ENCODE measurements at regions not wholly inside any gene's neighbourhood (a gene's known extent, or its start where the extent isn't known, plus 50 kb on each side); places are given as distances from the start of the nearest gene placed in this dataset.

DNA sequence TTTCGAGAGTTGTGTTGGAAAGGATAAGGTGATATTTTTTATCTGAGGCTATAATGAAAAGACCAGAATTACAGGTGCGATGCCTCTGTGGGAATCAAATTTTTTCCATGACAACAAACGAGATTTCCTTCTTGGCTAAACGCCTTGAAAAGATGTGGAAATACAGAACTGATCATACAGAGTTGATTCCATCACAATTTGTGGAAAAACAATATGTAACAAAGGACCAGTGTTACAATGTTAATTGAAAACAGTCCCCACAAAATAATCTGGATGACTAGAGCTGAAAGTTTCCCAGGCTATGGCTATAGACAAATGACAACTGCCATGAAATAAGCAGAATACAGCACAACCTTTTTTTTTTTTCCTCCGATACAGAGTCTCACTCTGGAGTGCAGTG, 628.9 kb downstream of the DIAPH3 start:
- no peak overlapping the region for H3K27ac Mint-ChIP-seq (ENCODE audit: unreplicated experiment)
- H3K4me1 Mint-ChIP-seq (ENCODE audit: low read depth) = peaks cover 37% of the 10 kb centered on the region
- H3K9me3 Mint-ChIP-seq (ENCODE audit: low read depth) = no peaks in the 10 kb centered on the region
- TF ChIP-seq, protein P1, sequence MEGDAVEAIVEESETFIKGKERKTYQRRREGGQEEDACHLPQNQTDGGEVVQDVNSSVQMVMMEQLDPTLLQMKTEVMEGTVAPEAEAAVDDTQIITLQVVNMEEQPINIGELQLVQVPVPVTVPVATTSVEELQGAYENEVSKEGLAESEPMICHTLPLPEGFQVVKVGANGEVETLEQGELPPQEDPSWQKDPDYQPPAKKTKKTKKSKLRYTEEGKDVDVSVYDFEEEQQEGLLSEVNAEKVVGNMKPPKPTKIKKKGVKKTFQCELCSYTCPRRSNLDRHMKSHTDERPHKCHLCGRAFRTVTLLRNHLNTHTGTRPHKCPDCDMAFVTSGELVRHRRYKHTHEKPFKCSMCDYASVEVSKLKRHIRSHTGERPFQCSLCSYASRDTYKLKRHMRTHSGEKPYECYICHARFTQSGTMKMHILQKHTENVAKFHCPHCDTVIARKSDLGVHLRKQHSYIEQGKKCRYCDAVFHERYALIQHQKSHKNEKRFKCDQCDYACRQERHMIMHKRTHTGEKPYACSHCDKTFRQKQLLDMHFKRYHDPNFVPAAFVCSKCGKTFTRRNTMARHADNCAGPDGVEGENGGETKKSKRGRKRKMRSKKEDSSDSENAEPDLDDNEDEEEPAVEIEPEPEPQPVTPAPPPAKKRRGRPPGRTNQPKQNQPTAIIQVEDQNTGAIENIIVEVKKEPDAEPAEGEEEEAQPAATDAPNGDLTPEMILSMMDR (IDR thresholded peaks at IDR 0.05) = no peak
- no peaks in the 10 kb centered on the region for H3K27me3 Mint-ChIP-seq (ENCODE audit: low read depth)
- DNase-seq (ENCODE audit: low spot score) = no peak
- H3K4me3 Mint-ChIP-seq (ENCODE audit: unreplicated experiment) = no peak overlapping the region
- no peaks in the 10 kb centered on the region for H3K36me3 Mint-ChIP-seq (ENCODE audit: low read depth)

GRCh38 chr13:59537500-59537899, 626.2 kb downstream of the DIAPH3 start:
- Mint-ChIP-seq H3K4me3 (ENCODE audit: unreplicated experiment) (no peak overlapping the region), H3K27ac (ENCODE audit: unreplicated experiment) (no peak overlapping the region), H3K9me3 (ENCODE audit: low read depth) (no peaks in the 10 kb centered on the region), H3K27me3 (ENCODE audit: low read depth) (no peaks in the 10 kb centered on the region), H3K4me1 (ENCODE audit: low read depth) (peaks cover 21% of the 10 kb centered on the region), H3K36me3 (ENCODE audit: low read depth) (no peaks in the 10 kb centered on the region)
- TF ChIP-seq, protein P1 (IDR thresholded peaks at IDR 0.05) = no peak
- no peak for DNase-seq (ENCODE audit: low spot score)

DNA sequence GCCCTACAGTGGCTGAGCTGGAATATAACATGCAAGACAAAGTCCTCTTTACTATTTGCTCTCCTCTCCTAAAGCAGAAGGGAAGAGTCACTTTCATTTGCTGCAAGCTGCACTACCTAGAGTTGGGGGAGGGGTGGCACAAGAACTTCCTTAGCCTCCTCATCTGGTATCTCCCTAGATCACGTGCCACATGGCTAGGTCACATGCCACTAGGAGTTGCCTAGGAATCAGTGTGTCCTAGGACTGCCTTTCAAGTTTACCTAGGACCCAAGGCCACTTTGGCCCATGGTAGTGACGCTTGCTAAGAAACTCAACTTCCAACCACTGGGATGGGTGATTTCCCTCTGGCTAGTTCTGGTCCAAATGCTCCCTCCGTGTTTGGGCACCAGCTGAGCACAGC, 625.2 kb downstream of the DIAPH3 start:
- no peak overlapping the region for H3K4me3 Mint-ChIP-seq (ENCODE audit: unreplicated experiment)
- TF ChIP-seq, protein P1 (IDR thresholded peaks at IDR 0.05) = no peak
- peaks cover 11% of the 10 kb centered on the region for H3K4me1 Mint-ChIP-seq (ENCODE audit: low read depth)
- DNase-seq (ENCODE audit: low spot score) = no peak
- no peaks in the 10 kb centered on the region for H3K36me3 Mint-ChIP-seq (ENCODE audit: low read depth)
- no peaks in the 10 kb centered on the region for H3K9me3 Mint-ChIP-seq (ENCODE audit: low read depth)
- no peaks in the 10 kb centered on the region for H3K27me3 Mint-ChIP-seq (ENCODE audit: low read depth)
- no peak overlapping the region for H3K27ac Mint-ChIP-seq (ENCODE audit: unreplicated experiment)

- H3K27me3 Mint-ChIP-seq (ENCODE audit: low read depth) = no peaks in the 10 kb centered on the region
- DNase-seq (ENCODE audit: low spot score) = no peak
- no peak overlapping the region for H3K27ac Mint-ChIP-seq (ENCODE audit: unreplicated experiment)
- no peak overlapping the region for H3K4me3 Mint-ChIP-seq (ENCODE audit: unreplicated experiment)
- no peaks in the 10 kb centered on the region for H3K9me3 Mint-ChIP-seq (ENCODE audit: low read depth)
- TF ChIP-seq, protein P1 (IDR thresholded peaks at IDR 0.05) = no peak
- no peaks in the 10 kb centered on the region for H3K36me3 Mint-ChIP-seq (ENCODE audit: low read depth)
- no peaks in the 10 kb centered on the region for H3K4me1 Mint-ChIP-seq (ENCODE audit: low read depth)
Measured at GRCh38 chr13:59542303-59542702, 621.4 kb downstream of the DIAPH3 start.

DNA sequence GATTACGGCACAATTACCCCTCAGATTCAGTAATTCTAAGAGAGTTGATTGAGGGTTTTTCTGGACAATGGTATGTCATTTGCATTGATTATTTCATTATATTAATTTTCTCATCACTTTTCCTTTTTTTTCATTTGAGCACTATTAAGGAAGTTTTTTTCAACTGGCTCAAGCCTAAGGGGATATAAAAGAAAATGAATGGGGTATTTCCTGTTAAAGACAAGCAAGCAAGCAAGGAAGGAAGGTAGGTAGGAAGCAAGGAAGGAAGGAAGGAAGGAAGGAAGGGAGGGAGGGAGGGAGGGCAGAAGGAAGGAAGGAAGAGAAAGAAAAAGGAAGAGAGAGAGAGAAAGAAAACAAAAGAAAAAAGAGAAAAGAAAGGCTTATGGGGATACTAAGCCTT, 620.3 kb downstream of the DIAPH3 start:
- H3K27ac Mint-ChIP-seq (ENCODE audit: unreplicated experiment) = no peak overlapping the region
- H3K4me1 Mint-ChIP-seq (ENCODE audit: low read depth) = no peaks in the 10 kb centered on the region
- TF ChIP-seq, protein P1 (IDR thresholded peaks at IDR 0.05) = no peak
- no peaks in the 10 kb centered on the region for H3K9me3 Mint-ChIP-seq (ENCODE audit: low read depth)
- no peak overlapping the region for H3K4me3 Mint-ChIP-seq (ENCODE audit: unreplicated experiment)
- no peaks in the 10 kb centered on the region for H3K27me3 Mint-ChIP-seq (ENCODE audit: low read depth)
- no peaks in the 10 kb centered on the region for H3K36me3 Mint-ChIP-seq (ENCODE audit: low read depth)
- no peak for DNase-seq (ENCODE audit: low spot score)
